AG04449 (cell line): ENCODE measurements at regions not wholly inside any gene's neighbourhood (a gene's known extent, or its start where the extent isn't known, plus 50 kb on each side); places are given as distances from the start of the nearest gene placed in this dataset.

ENCODE experiments used
- CTCF ChIA-PET: fragments of 350-600 bp; formaldehyde crosslinking; extraction: SDS; loops from one replicate; lab custom pipeline; 2021; ENCODE audit warnings: antibody characterized with exemption; lab: Yijun Ruan, JAX
- POLR2A ChIA-PET: fragments of 400-600, 350-600 bp; formaldehyde crosslinking; extraction: SDS; loops from one replicate; lab custom pipeline; 2020; ENCODE audit warnings: antibody characterized with exemption, inconsistent platforms; lab: Yijun Ruan, JAX
- DNase-seq: peaks from one replicate; pipeline ENCODE4 v3.0.0-alpha.2; 2010; ENCODE audit warnings: low read depth, low spot score
- H3K4me3 ChIP-seq: 2 replicates; pipeline ENCODE4 v1.5.1; 2011; ENCODE audit warnings: low read depth, mild to moderate bottlenecking, control low read depth, low read length
- CTCF ChIP-seq: IDR thresholded peaks from one replicate; pipeline ENCODE4 v1.5.1; 2011; ENCODE audit warnings: mild to moderate bottlenecking, moderate library complexity, low read length, control low read depth, inconsistent platforms; ENCODE audit not compliant: insufficient read depth; ENCODE audit errors: missing control alignments

- H3K4me3 ChIP-seq = no peak overlapping the region
- ChIA-PET CTCF (interaction anchor here (0.6 kb wide), 1 partner anchor 182 kb away, joined by 3 read pairs; no protein-coding TSS in a partner anchor), POLR2A (no interaction called here)
- no peak for TF ChIP-seq CTCF
- DNase-seq = no peak
These were observed 86.0 kb upstream of the LRIG1 start for GRCh38 chr3:66586853-66587252.

GRCh38 chr3:66588340-66588847 is 87.6 kb upstream of the LRIG1 start:
- CTCF ChIA-PET = interaction anchor here (1.8 kb wide), 1 partner anchor 180 kb away, joined by 6 read pairs; no protein-coding TSS in a partner anchor
- no peak for DNase-seq
- POLR2A ChIA-PET = no interaction called here
- no peak overlapping the region for H3K4me3 ChIP-seq
- TF ChIP-seq CTCF = no peak

- ChIA-PET POLR2A (interaction anchor here (2.1 kb wide), 1 partner anchor 25 kb away, joined by 9 read pairs; no protein-coding TSS in a partner anchor), CTCF (interaction anchor here (0.9 to 2.3 kb wide), 4 partner anchors 9 to 230 kb away, joined by 3 to 9 read pairs (median 5); no protein-coding TSS in a partner anchor)
These were observed 91.4 kb upstream of the LRIG1 start for GRCh38 chr3:66592016-66592761.

GRCh38 chr3:66592927-66593625 is 92.3 kb upstream of the LRIG1 start:
- TF ChIP-seq CTCF = no peak
- CTCF ChIA-PET = interaction anchor here (0.5 to 2.6 kb wide), 5 partner anchors 26 to 316 kb away, joined by 3 to 9 read pairs (median 6); no protein-coding TSS in a partner anchor
- H3K4me3 ChIP-seq = peak overlapping the region; percentile 10; the same call in 1 of the 2 replicates
- DNase-seq = peak; percentile 21
- POLR2A ChIA-PET = interaction anchor here (0.6 to 2.1 kb wide), 3 partner anchors 26 to 206 kb away, joined by 4 to 9 read pairs (median 4); no protein-coding TSS in a partner anchor

More at GRCh38 chr3:66592016-66592761, 91.4 kb upstream of the LRIG1 start:
- TF ChIP-seq CTCF = no peak
- no peak overlapping the region for H3K4me3 ChIP-seq
- DNase-seq = peak; percentile 51

- POLR2A ChIA-PET = interaction anchor here (2.1 kb wide), 1 partner anchor 27 kb away, joined by 9 read pairs; no protein-coding TSS in a partner anchor
- no peak for TF ChIP-seq CTCF
- H3K4me3 ChIP-seq = no peak overlapping the region
- CTCF ChIA-PET = interaction anchor here (2.6 kb wide), 1 partner anchor 186 kb away, joined by 8 read pairs; no protein-coding TSS in a partner anchor
- peak; percentile 95 for DNase-seq
These were observed 93.2 kb upstream of the LRIG1 start for GRCh38 chr3:66593978-66594377.
